Neuron (in vitro differentiated cells): ENCODE measurements at regions not wholly inside any gene's neighbourhood (a gene's known extent, or its start where the extent isn't known, plus 50 kb on each side); places are given as distances from the start of the nearest gene placed in this dataset.
A peak's percentile ranks its signal among the peaks of the same experiment; 100 is the strongest.
"Not testable (repeated sequence)": the region's sequence is repeated elsewhere in the genome, so short reads cannot be mapped to it uniquely, and the experiment has no call there.

Source experiments
- H2AFZ ChIP-seq: one replicate; pipeline ENCODE4 v1.6.1; 2013; ENCODE audit warnings: low read depth, mild to moderate bottlenecking, inconsistent platforms, low read length, moderate library complexity
- H3K27me3 ChIP-seq: one replicate; pipeline ENCODE4 v1.6.1; 2013; ENCODE audit warnings: low read length; ENCODE audit not compliant: insufficient read depth
- H3K36me3 ChIP-seq: one replicate; pipeline ENCODE4 v1.6.1; 2013; ENCODE audit warnings: low read length; ENCODE audit not compliant: insufficient read depth
- H3K4me1 ChIP-seq: one replicate; pipeline ENCODE4 v1.6.1; 2013; ENCODE audit warnings: low read length; ENCODE audit not compliant: insufficient read depth
- H3K4me3 ChIP-seq: 2 replicates; pipeline ENCODE4 v1.5.1; 2013; ENCODE audit warnings: mild to moderate bottlenecking, low read length, moderate library complexity
- H3K9me3 ChIP-seq: one replicate; pipeline ENCODE4 v1.6.1; 2013; ENCODE audit warnings: low read length

DNA sequence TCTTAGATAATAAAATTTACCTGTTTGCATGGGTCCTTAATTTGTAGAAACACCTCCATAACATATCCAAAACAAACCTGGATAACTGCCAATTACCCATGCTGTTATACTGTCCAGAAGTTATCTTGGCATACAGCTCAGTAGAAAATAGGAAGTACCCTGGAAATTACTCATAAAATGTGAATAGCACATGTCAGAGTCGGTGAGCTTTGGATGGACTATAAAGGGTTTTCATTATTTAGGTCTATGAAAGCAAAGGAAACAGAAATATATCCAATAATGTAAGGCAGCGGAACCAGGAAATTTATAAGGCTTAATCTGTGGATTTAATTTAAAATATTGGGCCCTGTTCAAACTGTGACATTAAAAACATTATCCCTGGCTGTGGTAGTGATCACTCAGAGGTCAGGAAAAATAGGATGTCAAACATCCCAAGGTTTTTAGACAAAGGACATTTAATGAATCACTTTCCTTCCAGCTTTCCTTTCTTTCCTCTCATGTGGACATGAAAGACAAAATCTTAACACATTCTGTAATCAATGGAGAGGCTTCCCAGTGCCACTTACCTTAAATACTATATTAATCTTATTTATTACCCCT, 459.0 kb upstream of the DPH6 start:
- H3K4me1 ChIP-seq = no peaks in the 10 kb centered on the region
- H3K4me3 ChIP-seq = no peak overlapping the region
- H3K9me3 ChIP-seq = peaks cover 3% of the 10 kb centered on the region
- H3K36me3 ChIP-seq = no peaks in the 10 kb centered on the region
- no peak overlapping the region for H2AFZ ChIP-seq
- H3K27me3 ChIP-seq = no peaks in the 10 kb centered on the region

DNA sequence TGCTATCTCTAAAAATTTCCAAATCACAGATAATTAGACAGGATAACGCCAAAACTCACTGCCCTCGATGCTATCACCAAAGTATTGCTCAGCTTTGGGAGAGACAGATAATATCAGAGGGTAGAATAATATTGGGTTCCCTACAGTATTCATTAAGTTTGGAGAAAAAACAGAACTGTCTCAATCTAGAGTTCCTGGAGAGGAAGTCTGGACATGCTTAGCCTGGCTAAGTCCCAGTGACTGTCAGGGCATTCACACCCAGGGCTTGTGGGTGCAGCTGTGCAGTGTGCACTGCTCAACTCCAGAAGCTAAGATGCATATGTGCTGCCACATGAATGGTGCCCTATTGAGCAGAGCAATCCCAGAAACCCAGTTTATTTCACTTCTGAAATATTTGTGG, 459.6 kb upstream of the DPH6 start:
- no peak overlapping the region for H3K4me3 ChIP-seq
- H3K9me3 ChIP-seq = peaks cover 3% of the 10 kb centered on the region
- no peak overlapping the region for H2AFZ ChIP-seq
- H3K27me3 ChIP-seq = no peaks in the 10 kb centered on the region
- H3K4me1 ChIP-seq = no peaks in the 10 kb centered on the region
- no peaks in the 10 kb centered on the region for H3K36me3 ChIP-seq

DNA sequence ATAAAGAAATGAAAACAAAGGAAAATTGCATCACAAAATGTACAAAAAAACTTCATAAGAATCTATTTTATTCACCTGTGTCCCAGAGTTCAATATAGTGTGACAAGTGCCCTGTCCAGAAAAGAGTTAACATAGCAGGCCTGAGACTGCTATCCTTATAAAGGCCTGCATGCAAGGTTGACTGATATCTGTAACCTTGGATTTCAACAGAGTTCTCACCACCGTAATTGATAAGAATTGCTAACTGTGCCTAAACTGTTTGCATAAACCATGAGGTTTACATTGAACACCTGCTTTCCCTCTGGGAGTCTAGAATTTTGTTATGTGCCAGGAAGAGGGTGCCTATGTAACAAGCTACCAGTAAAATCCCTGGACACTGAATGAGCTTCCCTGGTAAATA, 461.7 kb upstream of the DPH6 start:
- Histone ChIP-seq H3K4me3 (no peak overlapping the region), H3K4me1 (no peaks in the 10 kb centered on the region), H2AFZ (no peak overlapping the region), H3K36me3 (no peaks in the 10 kb centered on the region), H3K9me3 (peaks cover 3% of the 10 kb centered on the region), H3K27me3 (no peaks in the 10 kb centered on the region)

DNA sequence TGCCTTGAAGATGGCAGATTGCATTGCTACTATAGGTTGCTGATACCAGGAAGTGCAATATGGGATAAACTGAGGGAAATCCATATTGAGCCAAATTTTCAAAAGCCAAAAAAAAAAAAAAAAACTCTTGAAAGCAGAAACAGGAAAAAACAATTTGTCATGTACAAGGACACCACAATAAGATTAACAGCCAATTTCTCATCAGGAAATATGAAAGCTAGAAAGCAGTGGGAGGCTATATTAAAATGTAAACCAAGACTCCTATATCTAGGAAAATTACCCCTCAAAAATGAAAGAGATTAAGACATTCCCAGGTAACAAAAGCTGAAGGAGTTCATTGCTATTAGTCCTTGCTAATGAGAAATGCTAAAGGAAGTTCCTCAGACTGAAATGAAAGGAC, 462.8 kb upstream of the DPH6 start:
- Histone ChIP-seq H3K4me3 (no peak overlapping the region), H3K27me3 (no peaks in the 10 kb centered on the region), H3K36me3 (no peaks in the 10 kb centered on the region), H3K4me1 (no peaks in the 10 kb centered on the region), H3K9me3 (peaks cover 3% of the 10 kb centered on the region), H2AFZ (no peak overlapping the region)

DNA sequence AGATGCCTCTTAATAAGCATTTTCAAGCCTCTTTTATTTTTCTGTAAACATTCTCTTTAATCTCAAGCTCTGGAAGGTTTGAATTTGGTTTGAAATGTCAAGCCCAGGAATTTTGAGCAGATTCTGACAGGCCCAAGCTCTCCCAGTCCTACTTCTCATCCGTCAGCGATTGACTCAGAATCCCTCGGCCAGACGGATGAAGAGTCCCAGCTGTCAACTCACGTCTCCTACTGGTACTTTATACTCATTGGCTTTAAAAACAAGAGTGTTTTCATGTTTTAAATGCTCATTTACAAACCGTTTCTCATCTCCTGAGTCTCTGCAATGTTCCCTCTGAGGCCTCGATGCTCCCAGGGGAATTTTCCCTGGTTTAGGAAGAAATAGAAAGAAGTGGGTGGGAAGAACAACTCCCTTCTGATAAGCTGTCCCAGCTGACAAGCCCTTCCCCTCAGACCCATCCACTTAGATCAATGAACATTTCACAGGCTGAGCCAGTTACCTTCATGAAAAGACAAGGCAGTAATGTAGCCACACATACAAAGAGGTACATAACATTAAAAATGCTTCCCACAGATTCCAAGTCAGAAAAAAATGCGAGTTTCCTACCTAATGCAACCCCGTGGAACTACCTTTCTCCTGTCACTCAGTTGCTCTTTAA, 478.2 kb upstream of the DPH6 start:
- no peak overlapping the region for H3K4me3 ChIP-seq
- H2AFZ ChIP-seq = peak overlapping the region; percentile 9
- peaks cover 10% of the 10 kb centered on the region for H3K4me1 ChIP-seq
- H3K36me3 ChIP-seq = no peaks in the 10 kb centered on the region
- H3K27me3 ChIP-seq = no peaks in the 10 kb centered on the region
- no peaks in the 10 kb centered on the region for H3K9me3 ChIP-seq

DNA sequence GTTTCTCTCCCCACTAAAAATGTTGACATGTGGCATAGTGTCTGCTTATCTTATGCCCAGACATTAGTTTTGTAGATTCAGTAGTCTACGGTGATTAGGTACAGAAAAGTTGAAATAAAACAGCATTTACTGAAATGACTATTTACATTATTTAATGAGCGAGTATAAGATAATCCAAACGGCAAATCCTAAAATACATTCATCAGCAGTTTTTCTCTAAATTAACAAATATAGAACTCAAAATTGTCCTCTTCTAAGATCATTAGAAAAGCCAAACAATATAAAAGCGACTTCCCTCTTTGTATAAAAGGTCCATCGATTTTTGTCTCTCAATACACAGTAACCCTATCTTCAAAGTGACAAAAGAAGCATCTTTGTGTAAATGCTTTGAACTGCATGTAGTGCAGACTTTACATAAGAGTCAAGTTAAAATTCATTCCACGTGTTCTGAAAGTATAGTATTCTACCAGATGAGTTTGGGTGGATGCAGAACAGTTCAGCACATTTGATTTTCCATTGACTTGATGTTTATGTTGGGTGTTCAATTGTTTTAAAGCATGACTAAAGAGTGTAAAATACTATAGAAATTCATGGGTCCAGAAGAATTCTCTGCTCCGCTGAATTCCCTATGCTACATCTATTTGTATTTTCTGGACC, 480.8 kb upstream of the DPH6 start:
- Histone ChIP-seq H3K4me1 (peaks cover 10% of the 10 kb centered on the region), H3K9me3 (no peaks in the 10 kb centered on the region), H2AFZ (no peak overlapping the region), H3K27me3 (no peaks in the 10 kb centered on the region), H3K36me3 (no peaks in the 10 kb centered on the region), H3K4me3 (no peak overlapping the region)

DNA sequence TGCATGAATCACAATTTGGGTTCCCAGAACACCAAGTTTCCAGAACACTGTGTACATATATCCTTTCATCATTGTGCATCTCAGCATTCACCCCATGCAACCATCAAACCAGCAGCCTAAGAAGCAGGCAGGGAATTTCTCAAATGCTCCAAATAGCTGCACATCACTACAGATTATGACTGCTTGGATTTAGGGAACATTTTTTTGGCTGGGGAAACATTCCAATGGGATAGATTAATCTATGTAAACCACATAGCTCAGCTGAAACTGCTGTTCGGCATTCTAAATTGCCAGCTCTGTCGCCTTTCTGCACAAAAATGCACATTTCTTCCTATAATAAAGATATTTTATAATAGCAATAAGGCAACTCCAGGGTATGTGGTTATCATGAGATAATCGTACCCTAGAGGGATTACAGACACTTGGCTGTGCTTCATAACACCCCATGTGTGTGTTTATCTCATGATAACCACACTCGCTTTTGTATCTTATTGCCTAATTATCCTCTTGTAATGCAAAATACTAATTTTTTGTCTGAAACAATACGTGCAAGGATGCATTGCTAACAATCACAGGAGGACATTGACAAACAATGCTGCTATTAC, 483.7 kb upstream of the DPH6 start:
- Histone ChIP-seq H3K36me3 (no peaks in the 10 kb centered on the region), H3K4me3 (no peak overlapping the region), H2AFZ (no peak overlapping the region), H3K27me3 (no peaks in the 10 kb centered on the region), H3K4me1 (no peaks in the 10 kb centered on the region), H3K9me3 (no peaks in the 10 kb centered on the region)

DNA sequence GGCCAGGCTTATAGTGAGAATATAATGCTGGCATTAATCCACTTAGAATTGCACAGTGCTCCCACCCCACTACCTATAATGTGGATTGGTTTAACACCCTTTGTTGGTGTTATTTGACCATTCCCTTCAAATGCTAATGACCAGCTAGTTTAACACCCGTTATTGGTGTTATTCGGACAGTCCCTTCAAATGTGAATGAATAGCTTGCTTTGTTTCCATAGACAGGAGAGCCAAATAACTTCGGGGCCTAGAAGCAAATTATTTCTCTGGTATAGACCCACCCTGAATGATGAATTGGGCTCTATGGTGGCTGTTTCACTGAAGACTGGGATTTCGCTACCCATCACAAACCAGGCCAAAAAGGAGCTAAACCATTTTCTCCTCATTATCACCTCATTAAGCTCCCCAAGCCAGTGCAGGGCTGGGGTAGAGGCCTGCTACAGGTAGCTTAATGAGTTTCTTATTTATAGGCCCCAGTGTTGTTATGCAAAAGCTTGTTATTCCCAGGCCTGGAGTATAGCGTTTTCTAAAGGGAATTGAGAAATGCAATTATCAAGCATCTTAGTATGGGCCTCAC, 494.1 kb upstream of the DPH6 start:
- no peaks in the 10 kb centered on the region for H3K9me3 ChIP-seq

DNA sequence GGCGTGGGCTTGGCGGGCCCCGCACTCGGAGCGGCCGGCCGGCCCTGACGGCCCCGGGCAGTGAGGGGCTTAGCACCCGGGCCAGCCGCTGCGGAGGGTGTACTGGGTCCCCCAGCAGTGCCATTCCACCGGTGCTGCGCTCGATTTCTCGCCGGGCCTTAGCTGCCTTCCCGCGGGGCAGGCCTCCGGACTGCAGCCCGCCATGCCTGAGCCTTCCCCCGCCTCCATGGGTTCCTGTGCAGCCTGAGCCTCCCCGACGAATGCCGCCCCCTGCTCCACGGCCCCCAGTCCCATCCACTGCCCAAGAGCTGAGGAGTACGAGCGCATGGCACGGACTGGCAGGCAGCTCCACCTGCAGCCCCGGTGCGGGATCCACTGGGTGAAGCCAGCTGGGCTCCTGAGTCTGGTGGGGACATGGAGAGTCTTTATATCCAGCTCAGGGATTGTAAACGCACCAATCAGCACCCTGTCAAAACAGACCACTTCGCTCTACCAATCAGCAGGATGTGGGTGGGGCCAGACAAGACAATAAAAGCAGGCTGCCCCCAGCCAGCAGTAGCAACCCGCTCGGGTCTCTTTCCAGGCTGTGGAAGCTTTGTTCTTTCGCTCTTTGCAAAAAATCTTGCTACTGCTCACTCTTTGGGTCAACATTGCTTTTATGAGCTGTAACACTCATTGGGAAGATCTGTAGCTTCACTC, 501.2 kb upstream of the DPH6 start:
- not testable (repeated sequence) for H3K9me3 ChIP-seq, H3K4me3 ChIP-seq, H2AFZ ChIP-seq, H3K36me3 ChIP-seq, H3K27me3 ChIP-seq, H3K4me1 ChIP-seq

More for the DNA sequence above, 494.1 kb upstream of the DPH6 start:
- H3K27me3 ChIP-seq = no peaks in the 10 kb centered on the region
- no peaks in the 10 kb centered on the region for H3K4me1 ChIP-seq
- no peaks in the 10 kb centered on the region for H3K36me3 ChIP-seq
- no peak overlapping the region for H2AFZ ChIP-seq
- H3K4me3 ChIP-seq = no peak overlapping the region

DNA sequence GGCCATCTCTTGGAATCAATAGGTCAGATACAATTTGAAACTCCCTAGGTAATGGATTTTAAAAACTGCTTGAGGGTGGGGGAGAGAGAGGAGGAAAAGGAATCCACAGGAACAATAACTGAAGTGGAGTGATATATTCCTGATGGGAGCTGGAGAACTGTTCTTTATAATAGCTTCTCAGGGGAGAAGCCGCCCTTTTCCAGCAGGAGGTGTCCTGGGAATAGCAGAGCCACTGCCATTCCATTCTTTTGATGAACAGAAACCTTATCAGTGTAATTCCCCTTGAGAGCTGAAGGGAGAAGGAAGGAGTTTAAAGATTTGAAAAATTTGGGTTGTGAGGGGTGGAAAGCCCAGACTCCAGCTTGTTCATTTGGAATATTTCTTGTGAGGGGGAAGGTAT, 504.9 kb upstream of the DPH6 start:
- H2AFZ ChIP-seq = no peak overlapping the region
- H3K4me3 ChIP-seq = no peak overlapping the region
- no peaks in the 10 kb centered on the region for H3K4me1 ChIP-seq
- H3K36me3 ChIP-seq = no peaks in the 10 kb centered on the region
- H3K9me3 ChIP-seq = no peaks in the 10 kb centered on the region
- H3K27me3 ChIP-seq = no peaks in the 10 kb centered on the region

DNA sequence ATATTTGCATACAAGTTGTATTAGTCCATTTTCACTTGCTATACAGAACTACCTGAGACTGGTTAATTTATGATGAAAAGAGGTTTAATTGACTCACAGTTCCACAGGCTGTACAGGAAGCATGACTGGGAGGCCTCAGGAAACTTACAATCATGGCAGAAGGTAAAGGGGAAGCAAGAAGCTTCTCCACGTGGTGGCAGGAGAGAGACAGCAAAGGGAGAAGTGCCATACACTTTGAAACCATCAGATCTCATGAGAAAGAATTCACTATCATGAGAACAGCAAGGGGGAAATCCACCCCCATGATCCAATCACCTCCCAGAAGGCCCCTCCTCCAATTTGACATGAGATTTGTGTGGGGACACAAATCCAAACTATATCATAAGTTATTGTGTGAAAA, 506.7 kb upstream of the DPH6 start:
- H3K4me1 ChIP-seq, H3K4me3 ChIP-seq, H3K9me3 ChIP-seq, H3K36me3 ChIP-seq, H3K27me3 ChIP-seq, H2AFZ ChIP-seq: not testable (repeated sequence)

DNA sequence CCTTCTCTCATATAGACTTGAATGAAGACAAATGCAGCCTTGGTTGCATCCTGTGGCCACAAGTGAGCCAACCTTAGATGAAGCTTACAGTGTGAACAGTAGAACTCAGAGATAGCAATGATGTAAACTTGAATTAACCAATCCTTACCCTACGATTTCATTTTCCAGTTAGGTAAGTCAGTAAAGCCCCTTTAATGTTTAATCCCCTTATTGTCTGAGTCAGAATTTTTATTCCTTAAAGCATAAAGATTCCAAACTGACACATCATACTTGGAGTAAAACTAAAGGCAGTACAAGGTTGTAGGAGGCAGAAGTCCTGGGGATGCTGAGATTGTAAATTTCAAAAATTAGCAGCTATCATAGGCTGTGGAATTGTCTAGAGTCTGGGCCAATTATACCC, 507.8 kb upstream of the DPH6 start:
- Histone ChIP-seq H3K4me3 (no peak overlapping the region), H3K4me1 (no peaks in the 10 kb centered on the region), H3K9me3 (no peaks in the 10 kb centered on the region), H3K36me3 (no peaks in the 10 kb centered on the region), H3K27me3 (no peaks in the 10 kb centered on the region), H2AFZ (no peak overlapping the region)

DNA sequence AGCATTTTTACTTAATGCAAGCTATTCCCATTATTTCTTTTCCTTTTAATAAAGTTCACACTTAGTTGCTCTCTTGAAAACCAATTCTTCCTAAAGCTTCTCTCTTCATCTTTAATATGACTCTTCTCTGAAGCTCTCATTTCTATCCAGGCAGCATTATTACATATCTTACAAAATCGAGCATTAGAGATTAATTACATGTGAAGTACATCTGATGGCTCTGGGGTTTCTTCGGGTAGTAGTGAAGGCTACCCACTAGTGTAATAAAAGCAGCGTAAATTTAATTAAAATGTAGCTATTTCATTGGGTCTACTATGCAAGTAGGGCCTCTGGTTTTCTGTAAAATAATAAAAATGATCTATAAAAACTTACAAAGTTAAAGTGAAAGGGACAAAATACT, 513.6 kb upstream of the DPH6 start:
- no peaks in the 10 kb centered on the region for H3K4me1 ChIP-seq
- H3K27me3 ChIP-seq = no peaks in the 10 kb centered on the region
- no peak overlapping the region for H2AFZ ChIP-seq
- no peaks in the 10 kb centered on the region for H3K9me3 ChIP-seq
- no peaks in the 10 kb centered on the region for H3K36me3 ChIP-seq
- H3K4me3 ChIP-seq = no peak overlapping the region
